ENCODE measurements at regions not wholly inside any gene's neighbourhood (a gene's known extent, or its start where the extent isn't known, plus 50 kb on each side); places are given as distances from the start of the nearest gene placed in this dataset.

- DNase-seq = no peak
These were observed 316.0 kb downstream of the FGFR2 start for GRCh38 chr10:121282264-121282663.

GRCh38 chr10:121282797-121283515 lies 315.3 kb downstream of the FGFR2 start:
- no peak for DNase-seq

- no peak for DNase-seq
These were observed 313.3 kb downstream of the FGFR2 start for GRCh38 chr10:121284936-121285335.

- no peak for DNase-seq
These were observed 312.6 kb downstream of the FGFR2 start for GRCh38 chr10:121285406-121286196.

- no peak for DNase-seq
These were observed 310.2 kb downstream of the FGFR2 start for GRCh38 chr10:121288011-121288410.

- DNase-seq = no peak
These were observed 309.2 kb downstream of the FGFR2 start for GRCh38 chr10:121288864-121289661.

GRCh38 chr10:121289800-121290199 lies 308.4 kb downstream of the FGFR2 start:
- DNase-seq = no peak

- no peak for DNase-seq
These were observed 307.6 kb downstream of the FGFR2 start for GRCh38 chr10:121290674-121291073.

- DNase-seq = no peak
These were observed 306.9 kb downstream of the FGFR2 start for GRCh38 chr10:121291376-121291775.

- no peak for DNase-seq
These were observed 306.4 kb downstream of the FGFR2 start for GRCh38 chr10:121291823-121292222.

GRCh38 chr10:121292321-121292720 lies 305.9 kb downstream of the FGFR2 start:
- DNase-seq = no peak

GRCh38 chr10:121293110-121293509 lies 305.1 kb downstream of the FGFR2 start:
- DNase-seq = no peak

GRCh38 chr10:121294630-121295029 lies 303.6 kb downstream of the FGFR2 start:
- DNase-seq = no peak

- no peak for DNase-seq
These were observed 301.9 kb downstream of the FGFR2 start for GRCh38 chr10:121296378-121296777.

- no peak for DNase-seq
These were observed 301.2 kb downstream of the FGFR2 start for GRCh38 chr10:121296881-121297585.

- DNase-seq = no peak
These were observed 297.5 kb downstream of the FGFR2 start for GRCh38 chr10:121300723-121301122.

GRCh38 chr10:121302541-121303180 lies 295.6 kb downstream of the FGFR2 start:
- no peak for DNase-seq

GRCh38 chr10:121303287-121303890 lies 294.9 kb downstream of the FGFR2 start:
- DNase-seq = no peak

- DNase-seq = no peak
These were observed 293.2 kb downstream of the FGFR2 start for GRCh38 chr10:121305066-121305465.

- DNase-seq = no peak
These were observed 292.0 kb downstream of the FGFR2 start for GRCh38 chr10:121306159-121306673.

- no peak for DNase-seq
These were observed 290.7 kb downstream of the FGFR2 start for GRCh38 chr10:121307411-121307980.
